HFF-Myc (cell line): ENCODE measurements at regions not wholly inside any gene's neighbourhood (a gene's known extent, or its start where the extent isn't known, plus 50 kb on each side); places are given as distances from the start of the nearest gene placed in this dataset.

Experiments
- DNase-seq: peaks from one replicate; pipeline ENCODE4 v3.0.0-alpha.2; 2011; ENCODE audit warnings: low read depth; ENCODE audit errors: extremely low read depth
- H3K4me3 ChIP-seq: replicated peaks from 2 replicates; pipeline ENCODE4 v1.5.1; 2011; ENCODE audit warnings: low read depth, mild to moderate bottlenecking, control low read depth, low read length
- CTCF ChIP-seq: IDR thresholded peaks from 2 replicates; pipeline ENCODE4 v1.5.1; 2012; ENCODE audit warnings: mild to moderate bottlenecking, low read depth, low read length, control low read depth; ENCODE audit errors: missing control alignments

- H3K4me3 ChIP-seq, result no peak overlapping the region
- TF ChIP-seq CTCF, result no peak
- DNase-seq, result no peak
These were observed 176.3 kb upstream of the ZNF385D start for GRCh38 chr3:21927261-21927660.

- no peak for DNase-seq
These were observed 183.6 kb upstream of the ZNF385D start for GRCh38 chr3:21934591-21934990.

GRCh38 chr3:21936207-21936606 lies 185.2 kb upstream of the ZNF385D start:
- no peak overlapping the region for H3K4me3 ChIP-seq
- DNase-seq, result no peak
- TF ChIP-seq CTCF, result no peak

More at GRCh38 chr3:21934591-21934990, 183.6 kb upstream of the ZNF385D start:
- no peak for TF ChIP-seq CTCF
- no peak overlapping the region for H3K4me3 ChIP-seq

GRCh38 chr3:21938267-21938681 lies 187.3 kb upstream of the ZNF385D start:
- H3K4me3 ChIP-seq, result no peak overlapping the region
- no peak for TF ChIP-seq CTCF
- DNase-seq, result no peak

GRCh38 chr3:21942328-21942727 lies 191.3 kb upstream of the ZNF385D start:
- no peak for DNase-seq
- no peak for TF ChIP-seq CTCF
- no peak overlapping the region for H3K4me3 ChIP-seq

- TF ChIP-seq CTCF, result no peak
- DNase-seq, result no peak
- no peak overlapping the region for H3K4me3 ChIP-seq
These were observed 193.2 kb upstream of the ZNF385D start for GRCh38 chr3:21944251-21944650.

GRCh38 chr3:21952856-21953255 lies 201.8 kb upstream of the ZNF385D start:
- DNase-seq, result no peak
- no peak for TF ChIP-seq CTCF
- no peak overlapping the region for H3K4me3 ChIP-seq
